IPS DF 6.9 (cell line): ENCODE measurements at regions not wholly inside any gene's neighbourhood (a gene's known extent, or its start where the extent isn't known, plus 50 kb on each side); places are given as distances from the start of the nearest gene placed in this dataset.

Source experiments
- DNase-seq: peaks from one replicate; pipeline ENCODE4 v3.0.0-alpha.2; 2013; ENCODE audit warnings: low read depth, low spot score
- H3K27ac ChIP-seq: one replicate; pipeline ENCODE4 v1.5.1; 2013; ENCODE audit warnings: low read length, control low read depth
- H3K27me3 ChIP-seq: 2 replicates; pipeline ENCODE4 v1.6.1; 2013; ENCODE audit warnings: mild to moderate bottlenecking, low read length; ENCODE audit not compliant: control insufficient read depth, insufficient read depth
- H3K36me3 ChIP-seq: 2 replicates; pipeline ENCODE4 v1.6.1; 2013; ENCODE audit warnings: low read length; ENCODE audit not compliant: control insufficient read depth, insufficient read depth
- H3K4me1 ChIP-seq: 2 replicates; pipeline ENCODE4 v1.6.1; 2013; ENCODE audit warnings: low read length; ENCODE audit not compliant: control insufficient read depth, insufficient read depth
- H3K4me3 ChIP-seq: 2 replicates; pipeline ENCODE4 v1.5.1; 2013; ENCODE audit warnings: mild to moderate bottlenecking, low read length
- H3K9me3 ChIP-seq: 2 replicates; pipeline ENCODE4 v1.6.1; 2013; ENCODE audit warnings: low read length, inconsistent platforms; ENCODE audit not compliant: control insufficient read depth, insufficient read depth
- WGBS: extraction: QIAGEN DNeasy Blood & Tissue Kit; methylation state at CpG from one replicate; pipeline ENCODE4 v1.1.7; 2013; ENCODE audit warnings: mixed read lengths, missing lambda C conversion rate; ENCODE audit not compliant: insufficient read length, insufficient coverage; 5-methylcytosine and 5-hydroxymethylcytosine counted together

DNA sequence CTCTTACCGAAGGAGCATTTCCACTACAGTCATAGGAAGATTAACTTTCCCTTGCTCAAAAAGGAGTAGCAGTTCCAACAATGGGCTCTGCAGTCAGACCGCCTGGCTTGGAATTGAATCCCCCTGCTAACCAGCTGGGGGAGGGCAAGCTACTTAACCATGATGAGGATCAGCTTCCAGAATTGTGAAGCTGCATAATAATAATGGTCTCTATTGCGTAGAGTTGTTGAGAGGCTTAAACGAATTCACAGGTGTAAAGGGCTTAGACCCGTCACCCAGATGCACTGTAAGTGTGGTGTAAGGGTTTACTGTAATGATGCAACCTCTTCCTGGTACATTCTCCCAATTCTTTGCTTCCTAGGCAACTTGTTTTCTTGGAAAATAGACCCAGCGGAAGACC lies 185.2 kb upstream of the RGMA start:
- WGBS, result no CpG with 5 or more reads among the region's 6 CpGs

GRCh38 chr15:93271871-93272270 lies 182.9 kb upstream of the RGMA start:
- Histone ChIP-seq H3K9me3 (no peaks in the 10 kb centered on the region), H3K36me3 (no peaks in the 10 kb centered on the region), H3K27me3 (no peaks in the 10 kb centered on the region), H3K4me3 (no peak overlapping the region), H3K4me1 (peaks cover 1% of the 10 kb centered on the region; the same call in 1 of the 2 replicates), H3K27ac (no peak overlapping the region)
- no peak for DNase-seq
- WGBS, result no CpG with 5 or more reads among the region's 7 CpGs

More for the DNA sequence above, 185.2 kb upstream of the RGMA start:
- Histone ChIP-seq H3K27me3 (no peaks in the 10 kb centered on the region), H3K36me3 (no peaks in the 10 kb centered on the region), H3K4me1 (peaks cover 3% of the 10 kb centered on the region), H3K4me3 (no peak overlapping the region), H3K27ac (no peak overlapping the region), H3K9me3 (no peaks in the 10 kb centered on the region)
- DNase-seq, result no peak

GRCh38 chr15:93270937-93271467 lies 182.0 kb upstream of the RGMA start:
- no CpG with 5 or more reads among the region's 8 CpGs for WGBS
- no peaks in the 10 kb centered on the region for H3K9me3 ChIP-seq
- no peak for DNase-seq
- H3K4me3 ChIP-seq, result no peak overlapping the region
- H3K27ac ChIP-seq, result no peak overlapping the region
- no peaks in the 10 kb centered on the region for H3K36me3 ChIP-seq
- no peaks in the 10 kb centered on the region for H3K27me3 ChIP-seq
- peaks cover 1% of the 10 kb centered on the region; the same call in 1 of the 2 replicates for H3K4me1 ChIP-seq

GRCh38 chr15:93268066-93268465 lies 179.1 kb upstream of the RGMA start:
- no peaks in the 10 kb centered on the region for H3K27me3 ChIP-seq

DNA sequence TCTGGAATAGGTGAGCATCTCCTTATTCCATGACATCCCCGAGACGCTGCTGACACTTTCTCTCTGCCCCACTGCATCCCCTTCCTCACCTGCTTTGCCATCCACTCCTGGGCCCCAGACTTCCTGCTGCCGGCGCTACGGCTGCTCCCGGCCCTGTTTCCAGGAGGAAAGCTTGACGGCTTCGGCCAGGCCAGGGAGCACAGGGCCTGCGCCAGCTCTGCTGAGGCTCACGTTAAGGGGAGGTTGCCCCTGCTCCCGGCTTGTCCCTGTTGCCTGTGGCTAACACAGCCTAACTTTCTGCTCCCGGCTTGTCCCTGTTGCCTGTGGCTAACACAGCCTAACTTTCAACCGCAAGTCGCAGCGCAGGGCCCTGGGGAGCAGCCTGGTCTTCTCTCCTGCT lies 177.3 kb upstream of the RGMA start:
- Histone ChIP-seq H3K4me1 (peaks cover 1% of the 10 kb centered on the region; the same call in 1 of the 2 replicates), H3K27ac (no peak overlapping the region), H3K27me3 (no peaks in the 10 kb centered on the region), H3K9me3 (no peaks in the 10 kb centered on the region), H3K36me3 (no peaks in the 10 kb centered on the region), H3K4me3 (no peak overlapping the region)
- WGBS, result no CpG with 5 or more reads among the region's 15 CpGs
- no peak for DNase-seq

More at GRCh38 chr15:93268066-93268465, 179.1 kb upstream of the RGMA start:
- no peak overlapping the region for H3K4me3 ChIP-seq
- DNase-seq, result no peak
- no peak overlapping the region for H3K27ac ChIP-seq
- H3K9me3 ChIP-seq, result no peaks in the 10 kb centered on the region
- H3K36me3 ChIP-seq, result no peaks in the 10 kb centered on the region
- H3K4me1 ChIP-seq, result peaks cover 1% of the 10 kb centered on the region; the same call in 1 of the 2 replicates
- WGBS, result no CpG with 5 or more reads among the region's 4 CpGs

DNA sequence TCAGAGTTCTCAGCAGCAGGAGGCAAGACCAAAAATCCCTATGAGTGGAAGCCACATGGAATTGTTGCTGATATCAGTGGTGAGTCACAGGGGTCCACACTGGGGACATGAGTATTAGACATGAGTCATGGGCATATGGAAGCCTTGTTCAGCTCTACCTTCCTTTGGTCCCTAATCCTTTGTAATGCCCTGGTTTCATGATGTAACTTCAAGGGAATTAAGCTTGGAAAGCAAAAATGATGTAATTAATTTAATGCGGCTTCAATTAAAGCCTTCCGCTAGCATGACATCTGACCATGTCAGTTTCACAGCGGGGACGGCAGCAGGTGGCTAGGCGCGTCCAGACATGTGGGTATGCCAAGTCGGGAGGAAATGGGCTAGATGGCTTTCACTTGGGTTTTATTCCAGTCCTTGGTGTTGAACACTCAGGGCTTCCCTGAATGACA lies 176.1 kb upstream of the RGMA start:
- WGBS, result no CpG with 5 or more reads among the region's 7 CpGs
- H3K27me3 ChIP-seq, result no peaks in the 10 kb centered on the region
- DNase-seq, result no peak

DNA sequence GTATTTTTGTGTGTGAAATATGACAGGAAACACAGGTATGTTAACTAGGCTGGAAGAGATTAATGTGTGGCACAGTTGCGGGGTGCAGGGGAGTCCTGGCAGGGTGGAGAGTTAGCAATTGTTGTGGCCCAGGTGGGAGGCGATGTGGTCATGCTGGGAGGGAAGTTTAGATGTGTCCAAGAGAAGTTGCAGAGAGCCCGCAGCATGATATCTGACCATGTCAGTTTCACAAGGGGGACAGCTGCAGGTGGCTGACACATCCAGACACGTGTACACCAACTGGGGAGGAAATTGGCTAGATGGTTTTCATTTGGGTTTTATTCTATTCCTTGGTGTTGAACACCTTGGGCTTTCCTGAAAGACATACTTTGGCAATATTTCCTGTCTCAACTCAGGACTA lies 172.8 kb upstream of the RGMA start:
- WGBS, result no CpG with 5 or more reads among the region's 4 CpGs
- no peak for DNase-seq
- H3K4me1 ChIP-seq, result no peaks in the 10 kb centered on the region
- H3K9me3 ChIP-seq, result no peaks in the 10 kb centered on the region
- no peak overlapping the region for H3K27ac ChIP-seq
- H3K27me3 ChIP-seq, result no peaks in the 10 kb centered on the region
- no peaks in the 10 kb centered on the region for H3K36me3 ChIP-seq
- H3K4me3 ChIP-seq, result no peak overlapping the region

More for the DNA sequence above, 176.1 kb upstream of the RGMA start:
- H3K4me1 ChIP-seq, result no peaks in the 10 kb centered on the region
- no peaks in the 10 kb centered on the region for H3K36me3 ChIP-seq
- no peak overlapping the region for H3K4me3 ChIP-seq
- no peaks in the 10 kb centered on the region for H3K9me3 ChIP-seq
- no peak overlapping the region for H3K27ac ChIP-seq

GRCh38 chr15:93257920-93258319 lies 168.9 kb upstream of the RGMA start:
- Histone ChIP-seq H3K4me1 (no peaks in the 10 kb centered on the region), H3K27me3 (no peaks in the 10 kb centered on the region)
- WGBS, result no CpG with 5 or more reads among the region's 3 CpGs

DNA sequence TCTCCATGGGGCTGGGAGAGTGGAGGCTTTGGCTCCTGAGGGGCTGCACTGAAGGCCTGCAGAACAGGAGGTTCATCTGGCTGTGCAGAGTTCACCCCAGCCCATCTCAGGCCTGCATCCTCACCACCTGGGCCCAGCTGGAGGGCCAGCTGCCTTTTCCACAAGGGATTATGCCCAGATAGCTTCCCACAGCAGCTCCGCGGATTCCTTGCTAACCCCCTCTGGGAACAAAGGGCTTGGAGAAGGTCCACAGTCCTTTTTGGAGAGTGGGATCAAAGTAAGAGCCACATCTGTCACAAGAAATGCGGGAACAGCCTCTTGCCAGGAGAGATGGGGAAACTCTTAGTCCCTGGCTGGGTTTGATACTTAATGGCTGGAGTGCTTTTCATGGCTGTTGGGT lies 164.7 kb upstream of the RGMA start:
- no peaks in the 10 kb centered on the region for H3K27me3 ChIP-seq
- no peaks in the 10 kb centered on the region for H3K36me3 ChIP-seq
- H3K9me3 ChIP-seq, result no peaks in the 10 kb centered on the region
- no peaks in the 10 kb centered on the region for H3K4me1 ChIP-seq
- H3K4me3 ChIP-seq, result no peak overlapping the region
- no peak overlapping the region for H3K27ac ChIP-seq
- no CpG with 5 or more reads among the region's 3 CpGs for WGBS
- no peak for DNase-seq

More at GRCh38 chr15:93257920-93258319, 168.9 kb upstream of the RGMA start:
- no peak overlapping the region for H3K27ac ChIP-seq
- H3K9me3 ChIP-seq, result no peaks in the 10 kb centered on the region
- no peaks in the 10 kb centered on the region for H3K36me3 ChIP-seq
- no peak overlapping the region for H3K4me3 ChIP-seq
- no peak for DNase-seq

- no CpG with 5 or more reads among the region's 2 CpGs for WGBS
- Histone ChIP-seq H3K9me3 (no peaks in the 10 kb centered on the region), H3K4me1 (no peaks in the 10 kb centered on the region), H3K4me3 (no peak overlapping the region), H3K27ac (no peak overlapping the region), H3K27me3 (no peaks in the 10 kb centered on the region), H3K36me3 (no peaks in the 10 kb centered on the region)
- no peak for DNase-seq
Measured at GRCh38 chr15:93252780-93253179, 163.8 kb upstream of the RGMA start.

GRCh38 chr15:93250950-93251349 lies 161.9 kb upstream of the RGMA start:
- no peaks in the 10 kb centered on the region for H3K9me3 ChIP-seq
- no peaks in the 10 kb centered on the region for H3K36me3 ChIP-seq
- H3K27ac ChIP-seq, result no peak overlapping the region
- no peaks in the 10 kb centered on the region for H3K4me1 ChIP-seq
- no peak for DNase-seq
- H3K4me3 ChIP-seq, result no peak overlapping the region
- no peaks in the 10 kb centered on the region for H3K27me3 ChIP-seq
- WGBS, result no CpG with 5 or more reads among the region's 8 CpGs
